Posterior cingulate gyrus (tissue), 11 donors: ENCODE measurements at regions not wholly inside any gene's neighbourhood (a gene's known extent, or its start where the extent isn't known, plus 50 kb on each side); places are given as distances from the start of the nearest gene placed in this dataset.

Source experiments
- DNase-seq, 10 donors: peaks; one replicate each; pipeline versions ENCODE4 v3.0.0 to v3.0.0-alpha.2; 2020 to 2021; ENCODE audit warnings: mixed read lengths in 3 of 10
- intact Hi-C: fragments of 100-400 bp; cut with DNase I; formaldehyde crosslinking; loops from one replicate; pipeline ENCODE4 v1.15.1; 2023

DNA sequence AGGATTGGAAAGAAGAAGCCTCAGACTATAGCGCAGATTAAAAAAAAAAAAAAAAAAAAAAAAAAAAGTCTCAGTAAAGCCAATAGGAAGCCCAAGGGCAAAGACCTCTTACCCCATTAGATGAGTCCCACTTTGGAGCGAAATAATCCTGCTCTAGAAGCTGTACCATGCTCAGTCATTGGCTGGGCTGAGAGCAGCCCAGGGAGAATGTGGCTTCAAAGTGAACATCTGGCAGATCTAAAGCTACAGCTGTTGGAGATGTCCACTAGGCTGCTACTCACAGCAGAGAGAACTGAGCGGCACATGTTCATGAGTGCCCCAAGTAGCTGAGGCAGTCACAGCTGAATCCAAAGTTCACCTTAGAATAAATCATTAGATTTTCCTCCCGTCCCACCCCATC lies 560.9 kb downstream of the MED13L start:
- intact Hi-C loops: no loop called here
- no peak for DNase-seq

DNA sequence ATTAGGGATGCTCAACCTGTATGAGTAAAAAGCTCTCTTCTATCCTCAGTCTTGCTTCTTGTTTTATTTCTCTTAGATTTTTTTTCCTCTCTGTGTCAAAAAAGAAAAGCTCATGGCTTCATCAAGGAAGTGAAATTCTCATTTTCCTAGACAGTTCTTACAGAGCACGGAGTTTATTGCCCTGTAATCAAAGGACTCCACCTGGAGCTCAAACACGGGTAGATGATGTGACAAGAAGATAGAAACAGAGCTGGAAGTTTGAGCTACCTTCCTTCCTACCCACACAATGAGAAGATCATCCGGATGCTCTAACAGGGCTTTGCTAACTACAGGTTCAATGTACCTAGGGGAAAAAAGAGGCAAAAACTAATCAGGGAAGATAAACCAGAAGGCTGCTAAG lies 564.8 kb downstream of the MED13L start:
- intact Hi-C loops: no loop called here
- no peak for DNase-seq

DNA sequence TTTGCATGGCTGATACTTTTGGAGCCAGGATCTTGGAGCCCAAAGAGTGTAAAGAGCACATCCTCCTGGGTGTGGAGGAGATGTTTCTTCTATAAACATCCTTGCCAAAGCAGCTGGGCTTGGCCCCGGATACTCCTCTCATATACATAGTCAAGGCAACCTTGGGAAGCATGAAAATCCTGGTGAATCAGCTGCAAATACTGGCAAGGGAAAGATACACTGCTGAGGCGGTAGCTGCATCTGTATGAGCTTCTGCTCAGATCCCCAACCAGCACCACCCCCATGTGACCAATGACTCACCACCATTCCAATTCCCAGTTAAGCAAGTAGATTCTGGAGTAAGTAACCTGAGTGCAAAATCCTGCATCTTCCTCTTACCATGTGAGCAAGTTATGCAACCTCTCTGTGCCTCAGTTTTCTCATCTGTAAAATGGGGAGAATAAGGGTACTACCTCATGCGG lies 567.4 kb downstream of the MED13L start:
- peak in 1 of 10 donors; percentile 9 for DNase-seq
- intact Hi-C loops: no loop called here

DNA sequence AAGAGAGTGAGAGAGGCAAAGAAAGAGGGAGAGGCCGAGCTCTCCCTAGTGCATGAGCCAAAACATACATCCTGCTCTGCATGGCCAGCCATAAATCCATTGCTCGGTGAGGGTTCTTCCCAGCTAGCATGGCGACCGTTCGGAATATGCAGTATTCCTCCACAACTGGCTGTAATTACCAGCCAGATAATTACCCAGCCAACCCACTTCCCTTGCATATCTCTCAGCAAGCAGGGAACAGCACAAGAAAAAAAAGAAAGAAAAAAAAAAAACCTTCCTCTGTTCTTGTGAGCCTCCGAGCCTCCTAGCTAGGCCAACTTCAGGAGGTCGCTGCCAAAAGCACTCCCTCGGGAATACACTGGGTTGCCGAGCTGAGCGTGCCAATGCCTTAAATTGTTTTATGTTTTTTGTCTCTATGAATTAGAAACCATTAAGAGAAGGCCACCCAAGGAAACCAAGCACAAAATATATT lies 567.9 kb downstream of the MED13L start:
- intact Hi-C loops: no loop called here
- peak in 3 of 10 donors; percentile 4 to 66 (median 17) for DNase-seq

DNA sequence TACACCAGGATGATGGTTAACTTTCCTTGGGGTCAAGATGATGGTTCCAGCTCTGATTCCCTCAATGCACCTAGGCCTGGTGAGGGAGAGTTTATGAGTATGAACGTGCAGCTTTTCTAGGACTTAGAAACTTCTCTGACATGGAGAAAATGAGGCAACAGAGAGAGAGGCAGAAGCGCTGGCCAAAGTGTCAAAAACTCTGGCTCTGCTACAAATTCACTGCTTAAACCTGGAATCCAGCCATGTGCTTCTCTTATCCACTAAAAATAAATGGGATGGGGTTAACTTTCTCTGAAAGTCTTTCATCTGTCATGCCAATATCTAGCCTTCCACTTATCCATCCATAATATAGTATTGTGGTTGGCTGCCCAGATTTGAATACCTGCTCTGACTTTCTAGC lies 568.7 kb downstream of the MED13L start:
- intact Hi-C loops: no loop called here

DNA sequence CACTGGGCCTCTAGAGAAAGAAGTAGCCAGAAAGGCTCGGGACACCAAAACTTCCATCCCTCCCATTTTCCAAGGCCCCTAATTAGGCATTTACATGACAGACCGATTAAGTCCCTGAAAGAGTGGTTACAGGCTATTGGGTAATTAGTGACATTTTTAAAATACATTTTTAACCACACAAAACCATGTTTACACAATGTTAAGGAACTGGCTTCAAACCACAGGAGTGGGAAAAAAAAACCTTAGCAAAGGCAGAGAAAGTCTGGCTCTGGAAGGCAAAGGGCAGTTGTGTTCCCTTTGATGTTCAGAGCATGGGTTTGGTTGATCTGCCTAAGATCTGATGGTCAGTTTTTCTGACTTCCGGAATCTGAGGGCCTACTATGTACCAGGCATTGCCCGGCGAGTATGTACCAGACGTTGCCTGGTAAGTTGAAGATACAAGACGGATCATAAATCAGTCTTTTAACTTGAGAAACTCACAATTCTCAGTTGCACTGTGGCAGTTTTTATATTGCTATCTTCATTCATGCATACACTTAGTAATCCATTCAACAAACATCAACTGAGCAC lies 576.5 kb downstream of the MED13L start:
- DNase-seq: no peak
- intact Hi-C loops: no loop called here

More for the DNA sequence above, 568.7 kb downstream of the MED13L start:
- DNase-seq: no peak

DNA sequence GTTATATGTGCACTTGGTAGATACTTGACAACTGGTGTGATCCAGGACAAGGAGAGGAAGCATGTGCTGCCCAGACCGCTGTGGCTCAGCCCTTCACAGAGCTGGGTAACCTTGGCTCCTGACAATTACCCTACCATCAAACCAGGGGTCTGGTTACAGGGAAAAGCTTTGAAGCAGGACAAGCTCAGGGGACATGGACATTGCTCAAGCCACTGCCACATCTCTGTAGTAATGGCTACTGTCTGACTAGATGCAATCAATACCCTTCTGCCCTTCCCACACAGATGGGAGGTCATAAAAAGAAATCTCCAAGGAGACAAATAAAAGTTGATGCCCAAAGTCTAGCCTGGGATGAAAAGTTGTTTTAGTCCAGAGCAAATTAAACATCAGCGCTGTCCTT lies 577.4 kb downstream of the MED13L start:
- no peak for DNase-seq
- intact Hi-C loops: no loop called here

DNA sequence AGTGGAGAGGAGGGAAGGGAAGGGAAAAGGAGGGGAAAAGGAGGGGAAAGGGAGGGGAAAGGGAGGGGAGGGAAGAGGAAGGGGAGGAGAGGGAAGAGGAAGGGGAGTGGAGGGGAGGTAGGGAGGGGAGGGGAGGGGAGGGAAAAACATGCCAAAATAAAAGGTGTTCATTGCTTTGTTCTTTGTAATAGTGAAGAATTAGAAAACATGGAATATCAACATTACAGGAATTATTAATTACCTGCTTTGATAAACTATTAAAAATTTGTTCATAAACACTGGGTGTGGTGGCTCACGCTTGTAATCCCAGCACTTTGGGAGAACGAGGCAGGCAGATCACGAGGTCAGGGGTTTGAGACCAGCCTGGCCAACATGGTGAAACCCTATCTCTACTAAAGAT lies 579.2 kb downstream of the MED13L start:
- intact Hi-C loops: no loop called here
- no peak for DNase-seq

DNA sequence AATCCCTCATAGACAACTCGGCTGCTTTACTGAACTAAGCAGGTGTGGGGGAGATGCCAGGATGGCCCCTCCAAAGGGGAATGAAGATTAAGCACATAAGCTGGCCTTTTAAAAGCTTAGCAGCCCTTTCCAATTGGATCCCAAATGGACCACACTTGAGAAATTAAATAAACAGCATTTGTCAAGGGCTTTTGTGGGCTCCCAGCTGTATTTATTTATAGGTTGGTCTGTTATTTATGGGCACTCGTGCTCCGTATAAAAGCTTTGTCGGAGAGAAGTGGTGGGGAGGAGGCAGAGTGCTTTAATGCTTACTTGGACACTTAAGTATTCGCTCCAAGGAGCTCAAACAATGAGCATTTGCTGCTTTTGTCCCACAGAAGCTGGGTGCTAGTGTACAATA lies 580.2 kb downstream of the MED13L start:
- intact Hi-C loops: no loop called here
- no peak for DNase-seq

DNA sequence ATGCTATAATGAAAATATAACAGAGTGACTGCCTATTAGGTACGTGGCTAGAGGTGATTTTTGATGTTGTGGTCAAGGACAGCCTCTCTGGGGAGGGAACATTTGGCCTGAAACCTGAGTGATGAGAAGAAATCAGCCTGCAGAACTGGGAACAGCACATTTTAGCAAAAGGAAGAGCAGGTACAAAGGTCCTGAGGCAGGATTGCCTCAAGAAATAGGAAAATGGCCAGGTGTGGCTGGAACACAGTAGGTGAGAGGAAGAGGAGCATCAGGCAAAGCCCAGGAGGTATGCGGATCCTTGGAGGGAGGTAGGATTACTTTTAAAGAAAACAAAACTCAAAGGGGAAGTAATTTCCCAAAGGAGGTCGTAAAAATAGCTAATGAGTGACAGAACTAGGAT lies 582.9 kb downstream of the MED13L start:
- no peak for DNase-seq
- intact Hi-C loops: no loop called here

DNA sequence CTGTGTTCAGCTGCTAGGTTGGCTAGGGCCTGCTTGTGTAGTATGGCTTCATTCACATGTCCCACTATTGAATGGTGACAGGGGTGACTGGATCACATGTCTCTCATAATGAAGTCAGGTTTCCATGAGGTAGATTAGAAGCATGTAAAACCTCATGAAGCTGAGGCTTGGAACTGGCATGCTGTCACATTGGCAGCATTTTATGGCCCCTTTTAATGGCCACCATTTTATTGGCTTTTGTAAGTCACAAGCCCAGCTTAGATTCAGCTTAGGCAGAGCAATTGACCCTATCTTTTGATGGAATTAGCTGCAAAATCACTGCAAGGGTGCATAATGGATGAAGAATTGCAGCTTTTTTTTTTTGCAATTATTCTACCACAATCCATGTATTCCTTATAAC lies 583.5 kb downstream of the MED13L start:
- intact Hi-C loops: no loop called here
- no peak for DNase-seq

DNA sequence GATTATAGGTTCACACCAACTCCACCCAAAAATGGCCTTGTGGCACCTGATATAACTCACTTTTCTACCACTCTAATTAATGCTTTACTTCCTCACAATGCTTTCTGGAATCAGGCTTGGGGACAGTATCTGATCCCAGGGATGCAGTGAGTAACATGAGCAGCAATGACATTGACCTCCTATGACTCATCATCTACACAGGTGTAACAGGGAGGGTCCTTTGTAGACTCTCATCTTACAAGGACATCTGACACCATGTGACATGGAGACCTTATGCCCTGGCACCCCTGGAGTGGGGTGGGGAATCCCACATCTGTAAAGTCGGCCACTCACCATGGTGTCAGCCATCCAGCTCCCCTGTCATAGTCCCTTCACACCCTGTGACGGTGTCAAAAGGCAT lies 586.4 kb downstream of the MED13L start:
- intact Hi-C loops: no loop called here
- DNase-seq: no peak

DNA sequence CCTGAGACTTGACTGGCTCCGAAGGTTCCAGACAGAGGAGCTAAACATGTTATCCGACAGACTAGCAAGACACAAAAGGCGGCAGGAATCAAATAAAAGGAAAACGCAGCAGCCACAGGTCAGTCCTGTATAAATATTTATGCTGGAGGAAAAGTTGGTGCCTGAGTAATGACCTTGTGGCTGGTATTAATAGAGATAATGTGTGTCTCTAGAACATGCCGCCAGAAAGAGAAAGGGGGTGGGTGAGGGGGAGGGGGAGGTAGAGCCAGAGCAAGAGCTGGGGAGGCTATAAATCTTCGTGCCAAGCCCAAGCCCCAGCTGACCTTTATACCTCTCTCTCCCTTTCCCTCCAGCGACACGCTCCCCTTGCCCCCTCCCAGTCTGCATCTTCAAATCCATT lies 590.4 kb downstream of the MED13L start:
- intact Hi-C loops: no loop called here

DNA sequence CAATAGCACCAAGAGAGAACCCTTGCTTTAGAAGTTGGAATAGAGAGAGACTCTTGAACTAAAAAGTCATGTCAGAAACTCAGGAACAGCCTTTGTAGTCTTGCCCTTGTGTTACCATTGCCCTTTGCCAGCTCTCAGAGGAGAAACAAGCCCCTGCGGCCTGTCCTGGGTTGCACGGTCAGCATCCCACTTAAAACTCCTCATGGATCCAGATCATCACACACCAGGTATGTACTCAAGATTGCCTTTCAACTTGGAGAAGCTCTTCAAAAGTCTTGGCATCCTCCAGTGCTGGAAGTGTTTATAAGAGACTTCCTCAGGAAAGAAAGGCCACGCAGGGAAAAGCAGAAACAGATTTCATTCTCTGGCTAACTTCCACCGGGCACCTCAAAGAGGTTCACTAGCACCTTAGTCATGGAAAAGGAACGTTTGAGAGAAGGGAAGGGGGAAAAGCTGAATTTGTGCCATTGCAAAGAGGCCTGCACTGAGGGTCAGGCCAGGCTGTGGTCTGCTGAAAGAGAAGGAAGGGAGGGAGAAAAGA lies 594.2 kb downstream of the MED13L start:
- DNase-seq: no peak
- intact Hi-C loops: no loop called here

More for the DNA sequence above, 590.4 kb downstream of the MED13L start:
- DNase-seq: no peak

DNA sequence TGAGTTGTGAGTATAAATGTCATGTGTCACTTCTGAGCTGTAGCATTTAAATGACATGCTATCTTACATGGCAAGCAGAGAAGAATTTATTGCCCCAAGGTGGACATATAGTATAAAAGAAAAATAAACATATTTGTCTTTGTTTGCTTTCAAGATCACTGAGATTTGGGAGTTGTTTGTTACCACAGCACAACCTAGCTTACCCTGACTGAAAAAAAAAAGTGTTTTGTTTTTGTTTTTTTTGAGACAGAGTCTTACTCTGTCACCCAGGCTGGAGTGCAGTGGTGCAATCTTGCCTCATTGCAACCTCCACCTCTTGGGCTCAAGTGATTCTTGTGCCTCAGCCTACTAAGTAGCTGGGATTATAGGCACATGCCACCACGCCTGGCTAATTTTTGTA lies 596.5 kb downstream of the MED13L start:
- intact Hi-C loops: no loop called here

DNA sequence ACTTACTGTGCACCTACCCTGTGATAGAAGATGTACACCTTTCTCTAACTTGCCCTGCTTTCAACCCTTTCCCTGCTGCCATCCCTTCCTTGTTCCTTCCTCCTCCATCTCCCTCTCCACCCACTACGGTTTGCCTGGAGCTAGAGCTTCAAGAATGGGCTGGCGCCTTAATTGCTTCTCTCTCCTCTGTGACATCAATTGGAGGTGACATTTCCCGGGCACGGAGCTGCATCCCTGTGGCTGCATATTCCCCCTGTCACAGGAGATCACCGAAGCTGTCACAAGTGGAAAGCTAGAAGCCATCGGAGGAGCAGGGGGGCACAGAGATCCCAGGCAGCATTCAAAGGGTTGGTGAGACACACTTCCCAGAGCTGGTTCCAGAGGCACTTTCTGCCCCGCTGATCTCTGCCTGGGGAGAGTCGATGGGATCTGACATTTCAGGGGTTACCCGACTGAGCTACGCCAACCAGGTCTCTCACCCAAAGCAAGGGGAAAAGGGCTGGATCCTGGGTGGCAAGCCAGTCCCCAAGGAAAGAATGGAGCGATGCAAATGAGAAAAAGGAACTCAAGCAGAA lies 604.9 kb downstream of the MED13L start:
- intact Hi-C loops: no loop called here
- DNase-seq: no peak

More for the DNA sequence above, 596.5 kb downstream of the MED13L start:
- no peak for DNase-seq

DNA sequence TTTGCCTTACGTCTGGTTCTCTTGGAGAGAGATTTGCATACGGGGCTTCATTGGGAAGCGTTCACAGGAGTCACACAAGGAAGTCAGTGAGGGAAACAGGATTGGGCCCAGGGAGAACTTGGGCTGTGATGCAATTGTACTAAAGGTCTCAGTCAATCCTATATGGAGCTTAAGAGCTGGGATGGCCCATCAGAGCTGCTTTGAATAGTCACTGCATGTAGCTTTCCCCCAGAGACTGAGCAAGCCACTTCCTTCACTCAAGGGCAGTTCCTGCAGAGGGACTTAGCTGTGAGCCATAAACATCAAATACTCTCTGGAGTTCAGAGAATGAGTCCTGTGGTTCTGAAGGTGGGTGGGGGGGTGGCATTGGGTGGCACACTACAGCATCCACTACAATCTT lies 605.4 kb downstream of the MED13L start:
- intact Hi-C loops: no loop called here
- DNase-seq: no peak

DNA sequence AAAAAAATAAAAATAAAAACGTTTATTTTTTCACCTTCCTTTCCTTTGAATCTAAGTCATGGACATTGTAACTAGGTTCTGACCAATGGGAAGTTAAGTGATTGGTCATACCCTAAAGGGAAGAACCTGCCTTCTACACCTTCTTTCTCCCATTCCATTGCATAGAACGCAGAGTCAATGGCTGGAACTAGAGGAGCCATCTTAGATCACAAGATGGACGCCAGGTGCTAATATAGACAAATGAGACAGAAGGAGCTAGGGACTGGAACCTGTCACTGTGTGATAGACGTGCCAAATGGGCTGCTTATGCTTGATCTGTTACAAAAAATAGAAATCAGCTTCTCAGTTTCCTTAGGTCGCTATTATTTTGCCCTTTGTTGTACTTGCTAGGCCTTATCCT lies 606.6 kb downstream of the MED13L start:
- DNase-seq: no peak
- intact Hi-C loops: no loop called here

DNA sequence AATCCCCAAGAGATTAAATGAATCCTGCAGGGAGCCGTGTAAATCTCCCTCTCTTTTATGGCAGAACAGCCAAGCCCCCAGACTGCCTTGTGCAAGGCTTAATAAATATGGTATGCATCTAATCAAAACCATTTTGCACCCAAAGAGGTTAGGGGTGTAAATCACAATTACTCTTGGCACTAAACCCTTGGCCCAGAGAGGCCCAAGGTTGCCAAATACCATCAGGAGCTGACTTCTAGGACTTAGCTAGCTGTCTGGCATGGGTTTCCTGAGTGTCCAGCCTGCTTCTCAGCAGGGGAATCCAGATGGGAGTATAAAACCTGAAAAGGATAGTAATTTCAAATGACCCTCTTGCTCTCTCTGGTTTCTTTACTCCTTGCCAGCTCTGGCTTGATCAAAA lies 610.4 kb downstream of the MED13L start:
- DNase-seq: no peak
- intact Hi-C loops: no loop called here

DNA sequence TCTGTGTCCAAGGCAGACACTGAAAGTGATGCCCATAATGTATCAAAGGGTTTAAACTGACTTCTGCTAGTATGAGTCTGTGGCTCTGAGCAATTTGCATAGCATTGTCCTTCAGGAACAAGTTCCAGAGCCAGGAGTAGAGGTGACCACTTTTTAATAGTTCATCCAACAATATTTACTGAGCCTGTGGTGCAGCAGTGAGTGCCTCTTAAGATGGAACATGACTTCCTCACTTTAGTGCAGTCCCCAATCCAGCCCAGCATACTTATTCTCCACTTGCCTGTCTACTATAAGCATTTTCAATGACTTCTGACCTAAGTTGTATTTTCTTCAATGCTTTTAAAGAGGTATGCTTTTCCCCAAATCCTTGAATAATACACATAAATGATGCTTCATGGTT lies 611.3 kb downstream of the MED13L start:
- intact Hi-C loops: no loop called here
- no peak for DNase-seq

DNA sequence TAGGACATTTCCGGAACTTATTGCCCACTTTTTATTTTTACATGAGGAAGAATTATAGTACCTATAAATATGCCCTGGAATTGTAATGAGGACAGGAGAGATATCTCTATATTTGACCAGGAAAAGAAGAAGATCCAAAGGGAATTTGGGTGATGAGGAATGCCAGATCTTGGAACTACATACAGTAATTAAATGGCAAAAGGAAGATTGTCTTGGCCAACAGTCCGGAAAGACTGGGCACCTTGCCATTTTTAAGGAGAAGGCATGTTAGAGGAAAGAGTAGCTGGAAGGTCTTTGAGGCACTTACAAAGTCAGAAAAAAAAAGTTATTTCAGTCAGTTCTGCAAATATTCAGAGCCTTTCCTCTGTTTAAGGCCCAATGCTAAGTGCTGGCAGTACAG lies 616.4 kb downstream of the MED13L start:
- intact Hi-C loops: no loop called here
- no peak for DNase-seq

DNA sequence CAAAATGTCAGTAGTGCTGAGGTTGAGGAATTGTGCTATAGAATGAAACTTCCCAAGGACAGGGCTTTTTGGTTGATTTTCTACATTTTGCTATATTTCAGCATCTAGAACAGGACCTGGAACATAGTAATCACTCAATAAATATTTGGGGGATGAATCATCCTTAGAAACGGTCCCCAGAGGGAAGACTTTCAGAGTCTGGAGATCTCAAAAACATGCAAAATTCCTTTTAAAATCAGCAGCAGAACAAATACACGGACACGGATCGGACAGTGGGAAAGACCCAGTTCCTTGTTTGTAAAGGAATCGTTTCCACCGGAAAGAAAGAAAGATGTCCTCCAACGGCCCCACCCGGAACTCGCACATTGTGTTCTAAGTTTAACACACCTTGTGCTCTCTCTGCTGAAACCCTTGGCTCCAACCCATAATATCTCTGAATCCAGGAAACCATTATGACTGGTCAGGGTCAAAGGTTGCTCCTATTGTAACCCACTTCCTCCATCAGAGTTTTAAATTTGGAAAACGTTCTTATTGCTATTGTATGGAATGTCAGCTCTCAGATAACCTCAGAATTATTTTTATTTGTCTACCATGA lies 617.2 kb downstream of the MED13L start:
- intact Hi-C loops: no loop called here
- no peak for DNase-seq
